GM12891 (cell line): ENCODE measurements at regions not wholly inside any gene's neighbourhood (a gene's known extent, or its start where the extent isn't known, plus 50 kb on each side); places are given as distances from the start of the nearest gene placed in this dataset.

Source experiments
- DNase-seq: peaks from one replicate; pipeline ENCODE4 v3.0.0; 2011; ENCODE audit warnings: low spot score; ENCODE audit not compliant: insufficient read length
- FAIRE-seq: peaks from 2 replicates; lab custom pipeline; 2011; peaks lifted over from hg19 to GRCh38; lab: Jason Lieb, UNC
- PAX5 ChIP-seq: IDR thresholded peaks from 2 replicates; pipeline ENCODE4 v1.6.1; 2011; ENCODE audit warnings: low read length, moderate library complexity, mild to moderate bottlenecking; ENCODE audit not compliant: insufficient read depth, severe bottlenecking
- POLR2A ChIP-seq: IDR thresholded peaks from 2 replicates; pipeline ENCODE4 v1.6.1; 2011; ENCODE audit warnings: low read depth, low read length, control low read depth
- POLR2AphosphoS5 ChIP-seq: IDR thresholded peaks from 2 replicates; pipeline ENCODE4 v1.6.1; 2011; ENCODE audit warnings: low read depth, low read length, control low read depth
- POU2F2 ChIP-seq: IDR thresholded peaks from 2 replicates; pipeline ENCODE4 v1.6.1; 2011; ENCODE audit warnings: low read depth, mild to moderate bottlenecking, control low read depth, low read length, moderate library complexity
- SPI1 ChIP-seq: IDR thresholded peaks from 2 replicates; pipeline ENCODE4 v1.6.1; 2011; ENCODE audit warnings: low read depth, low read length, control low read depth
- TAF1 ChIP-seq: IDR thresholded peaks from 2 replicates; pipeline ENCODE4 v1.6.1; 2011; ENCODE audit warnings: low read depth, low read length, control low read depth

DNA sequence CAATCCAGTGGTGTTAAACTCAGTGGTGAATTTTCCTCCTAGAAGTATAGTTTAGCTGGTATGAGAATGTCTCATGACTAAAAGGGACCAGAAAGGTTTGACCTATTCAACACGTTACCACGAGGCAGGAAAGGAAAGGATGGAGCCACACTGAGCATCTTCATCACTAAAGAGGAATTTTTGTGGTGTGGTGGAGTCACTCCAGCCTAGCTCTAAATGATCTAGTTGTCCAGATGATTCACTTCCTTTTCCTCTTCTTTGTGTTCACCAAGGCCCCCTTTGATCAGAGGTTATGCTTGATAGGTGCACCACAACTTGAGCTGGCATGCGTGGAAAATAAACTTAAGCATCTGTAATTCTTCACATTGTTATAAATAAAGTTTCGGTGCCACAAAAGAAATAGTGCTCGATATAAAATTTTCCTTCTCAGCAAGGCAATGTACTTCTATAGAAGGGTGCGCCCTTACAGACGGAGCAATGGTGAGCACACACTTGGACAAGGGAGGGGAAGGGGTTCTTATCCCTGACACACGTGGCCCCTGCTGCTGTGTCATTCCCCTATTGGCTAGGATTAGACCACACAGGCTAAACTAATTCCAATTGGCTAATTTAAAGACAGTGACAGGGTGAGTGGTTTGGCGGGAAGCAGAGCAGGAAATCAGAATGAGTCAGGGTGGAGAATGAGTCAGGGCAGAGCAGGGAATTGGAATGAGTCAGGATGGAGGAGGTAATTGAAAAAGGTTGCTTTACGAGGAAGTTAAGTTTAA lies 254.6 kb downstream of the HS3ST3A1 start:
- DNase-seq = no peak
- FAIRE-seq = no peak
- no peak for TF ChIP-seq PAX5
- no peak for TF ChIP-seq TAF1
- no peak for TF ChIP-seq POU2F2
- TF ChIP-seq POLR2A = no peak
- no peak for TF ChIP-seq POLR2AphosphoS5
- no peak for TF ChIP-seq SPI1

DNA sequence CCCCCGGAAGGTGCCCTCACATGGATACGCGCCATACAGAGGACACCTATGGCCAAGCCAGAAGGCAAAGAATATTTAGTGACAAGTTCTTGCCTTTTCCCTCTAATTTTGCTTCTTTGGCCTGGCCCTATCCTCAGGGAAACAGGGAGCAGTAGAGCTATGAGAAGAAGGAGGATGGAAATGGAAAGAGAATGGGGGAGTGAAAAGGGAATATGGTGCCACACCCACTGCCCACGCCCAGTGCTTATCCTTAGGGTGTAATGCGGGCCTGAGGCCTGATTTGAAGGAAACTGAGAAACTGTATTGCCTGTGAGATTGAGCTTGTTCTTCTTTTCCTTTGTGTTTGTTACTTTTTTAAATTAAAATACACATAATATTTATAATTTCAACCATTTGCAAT lies 255.1 kb downstream of the HS3ST3A1 start:
- DNase-seq (no peak), FAIRE-seq (no peak)
- TF ChIP-seq PAX5 = no peak
- TF ChIP-seq TAF1 = no peak
- TF ChIP-seq POU2F2 = no peak

DNA sequence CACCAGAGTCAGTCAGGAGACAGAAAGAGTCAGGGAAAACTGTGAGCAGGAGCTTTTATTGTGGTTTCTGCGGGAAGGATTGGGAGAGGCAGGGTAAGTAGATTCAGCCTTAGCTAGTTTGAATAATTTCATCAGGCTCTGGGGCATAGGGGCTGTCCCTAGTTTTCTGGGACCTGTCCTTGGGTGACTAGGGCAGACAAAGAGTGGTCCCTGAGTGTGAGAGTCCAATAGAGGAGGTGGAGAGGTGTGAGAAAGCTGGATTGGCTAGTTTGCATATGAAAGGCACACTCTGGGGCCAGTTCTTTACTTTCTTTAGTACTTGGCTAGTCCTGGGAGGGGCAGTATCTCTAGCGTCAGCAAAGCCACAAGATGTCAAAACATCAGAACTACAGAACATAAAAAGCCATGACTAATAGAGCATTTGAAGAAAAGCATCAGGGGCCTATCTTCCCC lies 255.6 kb downstream of the HS3ST3A1 start:
- no peak for DNase-seq
- no peak for FAIRE-seq
- TF ChIP-seq TAF1 (no peak), POU2F2 (no peak), POLR2AphosphoS5 (no peak)

DNA sequence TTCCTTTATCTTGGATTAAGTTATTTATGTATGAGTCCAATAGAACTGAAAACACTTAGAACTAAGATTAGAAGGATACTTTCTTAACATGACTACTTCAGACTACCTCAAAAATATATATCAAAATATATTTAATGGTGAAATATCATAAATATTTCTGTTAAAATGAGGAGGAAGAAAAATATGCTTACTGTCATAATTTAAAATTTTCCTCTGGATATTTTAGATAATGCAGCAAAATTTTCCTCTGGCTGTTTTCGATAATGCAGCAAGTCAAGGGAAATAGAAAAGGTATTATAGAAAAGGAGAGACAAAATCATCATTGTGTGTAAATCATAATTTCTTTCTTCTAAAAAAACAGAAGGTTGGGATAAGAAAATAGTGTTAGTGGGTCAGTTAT lies 263.3 kb downstream of the HS3ST3A1 start:
- no peak for TF ChIP-seq TAF1
- no peak for TF ChIP-seq POLR2A
- DNase-seq (no peak), FAIRE-seq (no peak)

DNA sequence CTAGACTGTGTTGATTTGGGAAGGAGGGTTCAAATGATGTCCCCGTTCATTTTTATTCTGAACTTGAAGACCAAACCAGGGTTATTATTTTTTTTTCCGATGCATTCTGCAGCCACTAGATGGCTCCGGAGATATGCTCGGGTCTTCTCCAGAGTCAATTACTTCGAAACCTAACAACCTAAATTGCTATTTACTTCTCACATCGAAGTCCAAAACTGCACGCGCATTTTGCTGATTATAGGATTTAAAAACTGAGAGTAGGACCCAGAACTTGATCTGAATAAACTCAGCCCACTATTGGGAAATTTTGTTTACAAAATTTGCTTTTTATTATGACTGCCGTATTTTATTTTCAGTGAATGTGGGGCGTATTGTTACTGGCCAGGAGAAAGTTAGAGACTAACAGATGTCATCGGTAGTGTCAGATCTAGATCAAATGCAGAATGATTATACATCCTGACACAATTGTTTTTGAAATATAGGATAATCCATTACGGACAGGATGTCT lies 263.8 kb downstream of the HS3ST3A1 start:
- TF ChIP-seq POLR2AphosphoS5 (no peak), PAX5 (no peak)
- FAIRE-seq (no peak), DNase-seq (peak; percentile 7)

DNA sequence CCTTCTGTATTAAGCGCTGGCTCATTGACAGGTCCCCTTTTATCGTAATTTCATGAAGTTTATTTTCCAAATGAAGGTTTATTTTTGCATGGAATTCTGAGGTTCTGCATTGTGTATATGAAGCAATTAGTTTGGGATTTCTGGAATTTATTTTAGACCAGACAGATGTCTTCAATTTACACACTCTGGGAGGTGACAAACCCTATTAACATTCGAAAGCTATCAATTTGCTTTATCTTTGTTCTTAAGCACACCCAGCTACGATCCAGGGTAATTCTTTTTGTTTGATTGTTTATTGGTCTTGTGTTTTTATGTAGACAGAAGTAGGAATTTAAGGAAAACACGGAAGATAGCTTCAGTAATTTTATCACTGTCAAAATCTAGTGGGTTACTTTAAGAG lies 264.6 kb downstream of the HS3ST3A1 start:
- DNase-seq = no peak
- no peak for FAIRE-seq
- no peak for TF ChIP-seq PAX5
- no peak for TF ChIP-seq TAF1
- TF ChIP-seq SPI1 = no peak
- TF ChIP-seq POLR2AphosphoS5 = no peak
- no peak for TF ChIP-seq POLR2A
- TF ChIP-seq POU2F2 = no peak

DNA sequence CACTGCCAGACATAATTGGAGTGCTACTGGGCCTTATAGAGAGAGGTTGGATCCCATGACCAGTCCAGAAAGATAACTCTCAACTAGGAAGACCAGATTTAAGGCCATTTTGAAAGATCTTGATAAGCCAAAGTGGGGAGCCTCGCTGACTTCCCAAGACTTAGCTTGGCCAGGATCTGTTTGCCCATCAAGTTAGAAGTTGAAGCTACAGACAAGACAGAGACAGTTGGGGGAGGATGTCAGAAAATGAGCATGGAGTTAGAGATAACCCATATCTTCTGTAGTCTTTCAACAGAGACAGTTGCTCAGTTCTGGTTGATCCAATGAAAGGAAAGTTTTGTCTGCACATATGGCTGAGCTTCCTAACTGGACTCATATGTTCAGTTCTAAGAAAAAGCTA lies 267.4 kb downstream of the HS3ST3A1 start:
- FAIRE-seq (no peak), DNase-seq (no peak)
- TF ChIP-seq POU2F2 (no peak), POLR2A (no peak), TAF1 (no peak), POLR2AphosphoS5 (no peak)

DNA sequence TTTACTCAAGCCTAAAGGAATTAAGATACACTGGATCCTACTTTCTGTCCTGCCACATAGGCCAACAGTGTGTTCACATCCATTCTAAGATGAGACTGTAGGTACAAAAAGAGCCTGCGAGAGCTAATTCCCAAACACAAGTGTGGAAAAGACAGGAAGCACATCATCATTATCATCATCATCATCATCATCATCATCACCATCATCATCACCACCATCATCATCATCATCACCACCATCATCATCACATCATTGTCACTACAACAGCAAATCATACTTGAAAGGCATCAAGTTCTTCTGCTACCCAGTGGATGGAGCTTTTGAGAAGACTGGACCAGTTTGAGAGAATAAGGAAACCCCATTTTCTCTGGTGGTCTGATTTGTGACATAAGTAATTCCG lies 268.1 kb downstream of the HS3ST3A1 start:
- no peak for FAIRE-seq

DNA sequence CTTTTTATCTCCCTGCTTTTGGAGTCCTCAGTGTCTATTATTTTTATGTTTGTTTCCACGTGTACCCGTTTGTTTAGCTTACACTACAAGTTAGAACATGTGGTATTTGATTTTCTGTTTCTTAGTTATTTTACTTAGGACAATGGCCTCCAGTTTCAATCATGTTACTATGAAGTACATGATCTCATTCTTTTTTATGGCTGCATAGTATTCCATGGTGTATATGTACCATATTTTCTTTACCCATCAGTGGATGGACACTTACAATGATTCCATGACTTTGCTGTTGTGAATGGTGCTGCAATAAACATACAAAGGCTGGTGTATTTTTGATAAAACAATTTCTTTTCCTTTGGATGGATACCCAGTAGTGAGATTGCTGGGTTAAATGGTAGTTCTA lies 269.5 kb downstream of the HS3ST3A1 start:
- no peak for DNase-seq
- no peak for FAIRE-seq
- TF ChIP-seq TAF1 = no peak
- TF ChIP-seq POLR2A = no peak
- TF ChIP-seq POU2F2 = no peak
- no peak for TF ChIP-seq POLR2AphosphoS5
- no peak for TF ChIP-seq SPI1
- TF ChIP-seq PAX5 = no peak

More for the DNA sequence above, 268.1 kb downstream of the HS3ST3A1 start:
- TF ChIP-seq POLR2A (no peak), SPI1 (no peak), POLR2AphosphoS5 (no peak), POU2F2 (no peak), PAX5 (no peak), TAF1 (no peak)
- DNase-seq = no peak

DNA sequence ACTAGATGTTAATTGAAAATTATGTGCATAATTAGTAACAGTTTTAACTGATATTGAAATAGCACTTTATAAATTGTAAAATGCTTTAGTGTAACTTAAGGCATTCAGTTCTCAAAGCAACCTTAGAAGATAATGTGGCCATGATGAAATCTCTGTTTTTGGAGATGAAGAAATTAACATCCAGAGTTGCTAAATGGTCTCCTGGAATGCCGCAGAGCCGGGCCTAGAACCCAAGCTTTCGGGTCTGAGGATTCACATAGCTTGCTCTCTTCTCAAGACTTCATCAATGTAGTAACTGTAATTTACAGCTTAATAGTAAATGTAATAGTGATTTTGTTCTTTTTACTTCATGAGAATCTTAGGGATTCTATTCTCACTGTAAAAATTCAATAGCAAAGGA lies 272.3 kb downstream of the HS3ST3A1 start:
- FAIRE-seq = no peak
- no peak for TF ChIP-seq POLR2A
- no peak for TF ChIP-seq POLR2AphosphoS5
- TF ChIP-seq POU2F2 = no peak
- no peak for TF ChIP-seq SPI1
- no peak for TF ChIP-seq PAX5
- TF ChIP-seq TAF1 = no peak
- DNase-seq = no peak
